ENCODE measurements at regions not wholly inside any gene's neighbourhood (a gene's known extent, or its start where the extent isn't known, plus 50 kb on each side); places are given as distances from the start of the nearest gene placed in this dataset.
"Not testable (repeated sequence)": the region's sequence is repeated elsewhere in the genome, so short reads cannot be mapped to it uniquely, and the experiment has no call there.

GRCh38 chr9:85077944-85078343, 408.4 kb downstream of the NTRK2 start:
- DNase-seq (ENCODE audit: low read depth): no peak

GRCh38 chr9:85077146-85077545, 407.6 kb downstream of the NTRK2 start:
- DNase-seq (ENCODE audit: low read depth): not testable (repeated sequence)
